ENCODE measurements at regions not wholly inside any gene's neighbourhood (a gene's known extent, or its start where the extent isn't known, plus 50 kb on each side); places are given as distances from the start of the nearest gene placed in this dataset.
"Not testable (repeated sequence)": the region's sequence is repeated elsewhere in the genome, so short reads cannot be mapped to it uniquely, and the experiment has no call there.

DNA sequence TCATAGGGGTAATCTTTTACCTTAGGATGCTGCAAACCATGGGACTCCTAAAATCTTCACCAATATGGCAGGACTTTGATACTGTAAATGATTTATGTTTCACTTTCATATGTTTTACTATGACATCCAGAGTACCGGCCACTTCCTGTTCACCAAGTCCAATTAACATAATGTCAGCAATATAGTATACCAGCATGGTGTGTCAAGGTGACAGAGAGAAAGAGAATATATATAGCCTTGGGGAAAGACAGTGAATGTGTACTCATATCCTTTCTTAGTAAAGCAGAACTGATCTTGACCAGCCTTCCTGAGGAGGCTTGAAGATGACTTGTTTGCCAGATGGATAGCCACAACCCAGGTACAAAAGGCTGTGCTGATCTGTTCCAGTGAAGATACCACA, 127.9 kb downstream of the NRN1 start:
- CTCF ChIA-PET, result no interaction called here
- no peak overlapping the region for H3K4me3 Mint-ChIP-seq
- H3K4me1 Mint-ChIP-seq, result peaks cover 5% of the 10 kb centered on the region
- DNase-seq (no peak), ATAC-seq (peak; percentile 58)
- H3K27ac Mint-ChIP-seq, result no peak overlapping the region
- H3K27me3 Mint-ChIP-seq, result no peaks in the 10 kb centered on the region
- H3K36me3 Mint-ChIP-seq, result no peaks in the 10 kb centered on the region
- H3K9me3 Mint-ChIP-seq (ENCODE audit: low read depth), result no peaks in the 10 kb centered on the region

DNA sequence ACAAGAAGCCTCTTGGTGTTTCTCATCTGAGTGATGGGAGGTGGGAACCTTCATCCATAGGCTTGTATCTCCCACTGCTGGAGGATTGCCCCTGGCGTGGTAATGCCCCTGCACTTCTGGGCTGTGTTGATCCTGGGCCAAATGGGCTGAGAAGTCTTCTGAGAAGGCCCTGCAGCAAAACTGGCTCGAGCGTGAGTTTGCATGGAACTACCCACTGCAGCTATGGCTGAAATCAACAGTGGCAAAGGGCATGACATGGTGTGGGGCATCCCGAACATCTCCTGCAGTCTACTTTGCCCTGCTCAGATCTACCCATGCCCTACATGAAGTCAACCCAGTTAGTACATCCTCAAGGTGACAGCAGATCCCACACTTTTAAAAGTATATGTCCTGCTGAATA, 130.6 kb downstream of the NRN1 start:
- no peak overlapping the region for H3K4me3 Mint-ChIP-seq
- H3K9me3 Mint-ChIP-seq (ENCODE audit: low read depth), result peaks cover 3% of the 10 kb centered on the region
- CTCF ChIA-PET, result no interaction called here
- DNase-seq, result no peak
- ATAC-seq, result no peak
- peaks cover 7% of the 10 kb centered on the region for H3K36me3 Mint-ChIP-seq
- H3K4me1 Mint-ChIP-seq, result peaks cover 12% of the 10 kb centered on the region
- H3K27ac Mint-ChIP-seq, result no peak overlapping the region
- no peaks in the 10 kb centered on the region for H3K27me3 Mint-ChIP-seq

DNA sequence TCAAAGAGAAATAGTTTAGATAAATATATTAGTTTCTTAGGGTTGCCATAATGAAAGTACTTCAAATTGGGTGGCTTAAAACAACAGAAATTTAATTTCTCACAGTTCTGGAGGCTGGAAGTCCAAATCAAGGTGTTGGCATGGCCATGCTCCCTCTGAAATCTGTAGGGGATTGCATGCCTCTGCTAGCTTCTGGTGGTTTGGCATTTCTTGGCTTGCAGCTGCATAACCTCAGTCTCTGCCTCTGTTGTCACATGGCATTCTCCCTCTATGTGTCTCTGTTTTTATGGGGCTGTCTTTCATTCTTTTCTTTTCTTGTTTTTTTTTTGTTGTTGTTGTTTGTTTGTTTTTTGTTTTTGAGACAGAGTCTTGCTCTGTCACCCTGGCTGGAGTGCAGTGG, 132.7 kb downstream of the NRN1 start:
- Mint-ChIP-seq H3K36me3 (peaks cover 13% of the 10 kb centered on the region), H3K4me1 (peaks cover 24% of the 10 kb centered on the region)
- H3K4me3 Mint-ChIP-seq; H3K27me3 Mint-ChIP-seq; H3K27ac Mint-ChIP-seq; DNase-seq; H3K9me3 Mint-ChIP-seq (ENCODE audit: low read depth); ATAC-seq; CTCF ChIA-PET: not testable (repeated sequence)

DNA sequence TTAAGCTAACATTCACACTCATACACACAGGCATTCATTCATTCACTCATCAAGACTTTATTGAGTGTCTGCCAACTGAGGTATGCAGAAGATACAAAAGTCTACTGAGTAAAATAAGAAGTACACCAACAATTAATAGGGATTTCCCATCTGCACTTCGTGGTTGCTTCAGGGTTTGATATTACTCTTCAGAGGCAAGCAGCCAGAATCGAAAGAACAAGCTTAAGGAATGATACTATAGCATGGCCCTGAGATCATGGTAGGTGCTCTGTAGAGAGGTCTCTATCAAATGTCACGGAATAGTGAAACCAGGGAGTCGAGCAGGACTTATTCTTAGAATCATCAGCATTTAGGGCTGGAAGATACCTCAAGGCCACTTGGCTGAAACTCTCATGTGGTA, 135.4 kb downstream of the NRN1 start:
- ATAC-seq, result no peak
- Mint-ChIP-seq H3K4me3 (no peak overlapping the region), H3K9me3 (ENCODE audit: low read depth) (peaks cover 3% of the 10 kb centered on the region), H3K27ac (no peak overlapping the region), H3K27me3 (no peaks in the 10 kb centered on the region), H3K36me3 (peaks cover 13% of the 10 kb centered on the region), H3K4me1 (peaks cover 31% of the 10 kb centered on the region)
- CTCF ChIA-PET, result no interaction called here
- DNase-seq, result no peak

DNA sequence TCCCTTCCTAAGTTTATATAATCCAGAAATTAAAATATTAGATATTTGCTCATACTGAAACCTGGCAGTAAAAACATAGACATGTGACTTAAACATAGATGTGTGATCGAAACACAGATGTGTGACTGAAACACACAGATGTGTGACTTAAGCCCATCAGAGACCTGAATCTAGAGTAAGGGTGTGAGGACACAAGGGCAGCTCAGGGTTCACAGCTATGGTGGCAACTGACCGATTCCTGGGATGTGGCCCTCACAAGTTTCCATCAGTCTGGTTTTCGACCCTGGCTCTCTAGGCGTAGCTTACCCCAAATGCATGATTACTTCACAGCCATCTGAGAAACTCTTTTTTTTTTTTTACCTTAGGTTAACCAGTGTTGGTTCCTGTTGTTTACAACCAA, 137.0 kb downstream of the NRN1 start:
- DNase-seq (no peak), ATAC-seq (no peak)
- H3K4me3 Mint-ChIP-seq, result no peak overlapping the region
- CTCF ChIA-PET, result interaction anchor here (1.4 kb wide), 1 partner anchor 37 kb away, joined by 4 read pairs; no protein-coding TSS in a partner anchor
- peaks cover 3% of the 10 kb centered on the region for H3K9me3 Mint-ChIP-seq (ENCODE audit: low read depth)
- H3K27me3 Mint-ChIP-seq, result no peaks in the 10 kb centered on the region
- H3K36me3 Mint-ChIP-seq, result peaks cover 19% of the 10 kb centered on the region
- H3K4me1 Mint-ChIP-seq, result peaks cover 44% of the 10 kb centered on the region
- H3K27ac Mint-ChIP-seq, result peak overlapping the region; percentile 47

DNA sequence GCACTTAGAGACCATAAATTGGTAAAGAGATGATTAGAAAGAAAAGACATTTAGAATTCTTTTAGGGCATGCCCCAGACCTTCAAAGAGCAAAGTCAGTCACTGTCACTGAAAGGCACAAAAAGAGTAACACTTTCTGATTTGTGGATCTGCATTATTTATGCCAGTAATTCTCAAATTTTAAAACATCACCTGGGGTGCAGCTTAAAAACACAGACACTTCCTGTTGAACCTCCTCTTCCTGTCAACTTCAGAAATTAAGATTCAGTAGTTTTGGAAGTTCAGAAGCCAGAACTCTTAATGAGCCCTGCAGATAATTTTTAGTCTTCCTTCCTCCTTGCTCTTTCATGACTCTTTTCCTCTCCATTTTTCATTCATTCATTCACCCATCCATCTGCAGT, 137.5 kb downstream of the NRN1 start:
- H3K27ac Mint-ChIP-seq, result peak overlapping the region; percentile 47
- H3K27me3 Mint-ChIP-seq, result no peaks in the 10 kb centered on the region
- DNase-seq (no peak), ATAC-seq (no peak)
- peaks cover 19% of the 10 kb centered on the region for H3K36me3 Mint-ChIP-seq
- H3K4me3 Mint-ChIP-seq, result no peak overlapping the region
- H3K9me3 Mint-ChIP-seq (ENCODE audit: low read depth), result peaks cover 3% of the 10 kb centered on the region
- CTCF ChIA-PET, result interaction anchor here (1.4 kb wide), 1 partner anchor 37 kb away, joined by 4 read pairs; no protein-coding TSS in a partner anchor
- peaks cover 44% of the 10 kb centered on the region for H3K4me1 Mint-ChIP-seq

DNA sequence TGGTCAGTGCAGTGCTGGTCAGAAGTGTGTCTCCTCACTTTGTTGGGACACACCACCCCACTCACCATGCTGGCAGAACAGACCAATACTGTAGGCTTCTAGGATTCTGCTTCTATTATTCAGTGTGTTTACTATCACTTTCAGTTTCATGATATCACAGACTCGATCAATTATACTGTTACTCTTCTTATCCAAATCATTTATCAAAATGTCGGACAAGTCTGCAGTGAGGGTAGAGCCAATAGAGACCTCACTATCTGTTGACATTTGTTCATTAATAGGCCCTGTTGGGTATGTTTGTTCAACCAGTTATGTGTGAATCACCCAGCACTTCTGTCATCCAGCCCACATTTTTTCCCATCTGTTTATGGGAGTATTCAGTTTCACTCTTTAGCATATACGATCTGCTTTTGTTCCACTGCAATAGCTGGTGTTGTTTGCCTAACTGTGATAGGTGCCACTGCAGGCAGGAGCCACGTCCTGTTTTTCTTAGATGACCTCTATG, 140.1 kb downstream of the NRN1 start:
- Mint-ChIP-seq H3K4me1 (peaks cover 40% of the 10 kb centered on the region), H3K9me3 (ENCODE audit: low read depth) (no peaks in the 10 kb centered on the region), H3K36me3 (peaks cover 15% of the 10 kb centered on the region), H3K27ac (peak overlapping the region; percentile 90), H3K27me3 (no peaks in the 10 kb centered on the region), H3K4me3 (peak overlapping the region; percentile 75)
- peak; percentile 85 for ATAC-seq
- no peak for DNase-seq
- CTCF ChIA-PET, result no interaction called here

DNA sequence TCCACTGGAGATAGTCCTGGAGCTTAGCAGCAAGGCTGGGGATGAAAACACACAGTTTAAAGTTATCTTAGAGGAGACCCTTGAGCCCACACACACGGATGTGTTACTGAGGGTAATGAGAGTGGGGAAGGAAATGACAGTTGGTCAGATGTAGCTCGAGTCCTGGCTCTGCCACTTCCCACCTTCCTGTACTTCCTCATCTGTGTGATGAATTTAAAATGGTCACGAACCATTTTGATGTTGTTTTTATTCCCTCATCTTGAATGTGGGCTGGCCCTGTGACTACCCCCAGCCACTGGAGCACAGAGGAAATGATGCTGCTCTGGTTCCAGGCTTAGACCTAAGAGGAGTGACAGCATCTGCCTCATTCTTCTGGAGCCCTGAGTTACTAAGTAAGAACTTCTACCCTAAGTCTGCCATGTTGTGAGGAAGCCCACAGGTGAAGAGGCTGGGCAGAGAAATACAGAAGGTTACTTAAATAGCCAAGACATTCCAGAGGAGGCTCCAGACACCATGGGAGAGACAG, 141.2 kb downstream of the NRN1 start:
- Mint-ChIP-seq H3K4me3 (peak overlapping the region; percentile 45), H3K27ac (peak overlapping the region; percentile 78), H3K9me3 (ENCODE audit: low read depth) (peaks cover 2% of the 10 kb centered on the region), H3K27me3 (no peaks in the 10 kb centered on the region), H3K36me3 (peaks cover 11% of the 10 kb centered on the region), H3K4me1 (peaks cover 38% of the 10 kb centered on the region)
- DNase-seq, result no peak
- CTCF ChIA-PET, result no interaction called here
- no peak for ATAC-seq

DNA sequence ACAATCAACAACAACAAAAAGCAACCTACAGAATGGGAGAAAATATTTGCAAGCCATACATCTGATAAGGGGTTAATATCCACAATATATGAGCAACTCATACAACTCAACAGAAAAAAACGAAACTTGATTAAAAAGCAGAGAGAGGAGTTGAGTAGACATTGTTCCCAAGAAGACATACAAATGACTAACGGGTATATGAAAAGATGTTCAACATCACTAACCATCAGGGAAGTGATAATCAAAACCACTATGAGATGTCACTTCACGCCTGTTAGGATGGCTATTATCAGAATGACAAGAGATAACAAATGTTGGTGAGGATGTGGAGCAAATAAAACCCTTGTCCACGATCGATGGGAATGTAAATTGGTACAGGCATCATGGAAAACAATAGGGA, 145.9 kb downstream of the NRN1 start:
- Mint-ChIP-seq H3K4me3 (no peak overlapping the region), H3K27ac (no peak overlapping the region), H3K27me3 (no peaks in the 10 kb centered on the region), H3K9me3 (ENCODE audit: low read depth) (peaks cover 2% of the 10 kb centered on the region), H3K36me3 (peaks cover 8% of the 10 kb centered on the region), H3K4me1 (peaks cover 12% of the 10 kb centered on the region)
- ATAC-seq (no peak), DNase-seq (no peak)
- CTCF ChIA-PET, result no interaction called here

DNA sequence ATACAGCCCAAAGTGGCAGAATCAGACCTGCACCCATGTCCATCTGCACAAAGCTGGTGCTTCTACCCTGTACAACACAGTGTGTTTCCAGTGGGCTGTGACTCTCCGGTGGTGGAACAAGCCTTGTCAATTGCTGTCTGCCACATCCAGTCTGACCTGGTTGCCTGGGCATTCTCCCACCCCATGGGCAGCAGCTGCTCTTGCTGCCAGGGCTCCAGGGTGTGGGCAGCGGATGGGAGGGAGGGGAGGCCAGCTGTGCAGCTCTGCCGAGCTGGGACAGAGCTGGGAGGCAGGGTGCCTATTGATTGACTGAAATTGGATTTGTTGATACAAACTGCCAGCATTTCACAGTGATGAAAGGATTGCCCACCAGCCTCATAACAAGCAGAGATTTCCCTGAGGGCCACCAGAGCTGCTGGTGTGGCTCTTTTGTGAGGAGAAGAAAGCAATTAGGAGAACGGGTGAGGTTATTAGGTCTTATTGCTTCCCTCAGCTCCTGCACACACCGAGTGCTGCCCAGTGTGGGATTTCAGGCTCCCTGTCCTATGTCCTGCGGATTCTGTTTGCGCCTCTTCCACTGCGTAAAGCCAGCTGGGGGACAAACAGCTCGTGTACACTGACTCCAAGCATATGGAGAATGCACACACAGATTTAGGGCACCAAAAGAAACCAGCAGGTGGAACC, 150.8 kb downstream of the NRN1 start:
- ATAC-seq (no peak), DNase-seq (no peak)
- CTCF ChIA-PET, result no interaction called here
- H3K36me3 Mint-ChIP-seq, result peaks cover 3% of the 10 kb centered on the region
- no peak overlapping the region for H3K27ac Mint-ChIP-seq
- peaks cover 4% of the 10 kb centered on the region for H3K4me1 Mint-ChIP-seq
- peaks cover 1% of the 10 kb centered on the region for H3K9me3 Mint-ChIP-seq (ENCODE audit: low read depth)
- H3K4me3 Mint-ChIP-seq, result no peak overlapping the region
- H3K27me3 Mint-ChIP-seq, result no peaks in the 10 kb centered on the region

DNA sequence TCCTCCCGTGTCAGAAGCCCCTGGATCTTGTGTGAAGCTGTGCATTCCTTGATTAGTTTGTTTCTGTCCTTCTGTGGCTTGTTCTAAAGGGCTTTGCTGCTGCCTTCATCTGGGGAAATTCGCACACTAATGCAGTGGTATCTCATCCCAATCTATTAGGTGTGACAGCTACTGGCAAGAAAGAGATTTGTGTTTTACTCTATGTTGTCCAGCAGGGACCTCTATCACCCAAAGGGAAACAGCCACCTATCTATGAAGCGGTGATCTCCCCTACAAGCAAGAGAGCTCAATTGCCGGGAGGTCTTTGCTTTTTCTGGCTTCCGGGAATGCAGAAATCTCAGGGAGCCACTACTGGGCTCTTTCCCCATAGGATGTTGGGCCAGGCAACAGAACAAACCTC, 151.8 kb downstream of the NRN1 start:
- Mint-ChIP-seq H3K9me3 (ENCODE audit: low read depth) (no peaks in the 10 kb centered on the region), H3K4me3 (no peak overlapping the region), H3K27ac (no peak overlapping the region), H3K27me3 (peaks cover 4% of the 10 kb centered on the region), H3K4me1 (peaks cover 2% of the 10 kb centered on the region), H3K36me3 (peaks cover 3% of the 10 kb centered on the region)
- ATAC-seq, result no peak
- no peak for DNase-seq
- CTCF ChIA-PET, result no interaction called here

DNA sequence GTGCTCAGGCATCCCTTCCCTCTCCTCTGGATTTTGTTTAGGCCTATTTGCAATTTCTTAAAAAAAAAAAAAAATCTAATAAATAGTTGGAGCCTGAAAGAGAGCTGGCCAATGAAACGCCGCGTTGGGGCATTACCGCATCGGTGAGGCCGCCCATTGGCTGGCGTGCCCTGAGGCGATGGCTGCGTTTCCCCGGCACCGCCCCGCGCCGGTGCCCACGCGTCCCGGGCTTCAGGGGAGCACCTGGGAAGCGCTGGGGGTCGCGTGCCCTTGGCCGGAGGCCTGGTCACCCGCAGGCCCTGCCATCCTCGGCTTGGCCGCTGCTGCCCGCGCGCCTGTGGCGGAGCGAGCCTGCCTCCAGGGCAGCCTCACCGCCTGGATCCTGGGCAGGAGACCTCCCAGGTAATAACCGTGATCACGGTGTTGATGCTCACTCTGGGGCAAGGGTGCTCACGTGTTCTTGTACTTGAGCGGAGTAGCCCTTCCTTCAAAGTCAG, 155.4 kb downstream of the NRN1 start:
- DNase-seq, result peak; percentile 79
- Mint-ChIP-seq H3K4me1 (peaks cover 15% of the 10 kb centered on the region), H3K27ac (no peak overlapping the region), H3K36me3 (no peaks in the 10 kb centered on the region), H3K9me3 (ENCODE audit: low read depth) (no peaks in the 10 kb centered on the region), H3K27me3 (peaks cover 4% of the 10 kb centered on the region), H3K4me3 (peak overlapping the region; percentile 57)
- peak; percentile 98 for ATAC-seq
- CTCF ChIA-PET, result interaction anchor here (1.2 kb wide), 1 partner anchor 19 kb away, joined by 3 read pairs; no protein-coding TSS in a partner anchor

DNA sequence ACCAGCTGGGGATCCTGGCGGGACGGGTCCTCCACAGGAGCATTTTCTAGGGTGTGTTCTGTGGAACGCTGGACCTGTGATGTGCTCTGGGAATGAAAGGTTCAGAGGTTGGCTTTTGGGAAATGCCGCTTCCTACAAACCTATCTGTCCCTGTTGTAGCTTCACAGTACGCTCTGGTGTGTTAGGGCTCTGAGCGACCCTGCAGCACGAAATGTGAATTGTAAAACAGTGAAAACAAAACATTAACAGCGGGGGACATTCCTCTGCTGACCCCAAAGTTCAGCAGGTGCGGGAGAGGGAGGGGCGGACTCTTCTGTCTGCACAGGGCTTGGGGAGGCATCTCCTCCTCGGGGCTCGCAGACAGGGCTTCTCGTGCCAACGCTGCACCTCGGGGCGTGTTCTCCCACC, 155.9 kb downstream of the NRN1 start:
- no peak for DNase-seq
- Mint-ChIP-seq H3K36me3 (no peaks in the 10 kb centered on the region), H3K27ac (no peak overlapping the region)

DNA sequence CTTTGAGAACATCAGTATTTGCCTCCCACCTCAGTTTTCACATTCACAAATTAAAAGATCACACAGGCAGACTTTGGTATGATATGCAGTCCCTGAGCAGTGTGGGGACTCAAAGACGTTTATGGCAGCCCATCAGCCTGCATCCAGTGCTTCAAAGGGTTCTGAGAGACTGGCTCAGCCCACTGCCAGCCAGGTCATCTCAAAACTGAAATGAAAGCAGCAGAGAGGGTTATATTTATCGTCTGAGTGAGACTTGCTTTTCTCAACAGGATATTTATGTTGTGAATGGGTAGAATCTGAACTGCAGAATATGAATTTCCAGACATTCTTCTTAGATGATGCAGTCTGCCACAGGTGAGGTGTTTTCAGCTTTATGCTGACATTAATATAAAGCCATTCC, 159.8 kb downstream of the NRN1 start:
- CTCF ChIA-PET, result no interaction called here
- Mint-ChIP-seq H3K36me3 (no peaks in the 10 kb centered on the region), H3K9me3 (ENCODE audit: low read depth) (peaks cover 2% of the 10 kb centered on the region), H3K27ac (peak overlapping the region; percentile 41), H3K4me3 (no peak overlapping the region), H3K4me1 (peaks cover 15% of the 10 kb centered on the region), H3K27me3 (peaks cover 29% of the 10 kb centered on the region)
- DNase-seq, result no peak
- no peak for ATAC-seq

More for the DNA sequence above, 155.9 kb downstream of the NRN1 start:
- no peaks in the 10 kb centered on the region for H3K9me3 Mint-ChIP-seq (ENCODE audit: low read depth)
- peaks cover 4% of the 10 kb centered on the region for H3K27me3 Mint-ChIP-seq
- H3K4me3 Mint-ChIP-seq, result peak overlapping the region; percentile 60
- peaks cover 15% of the 10 kb centered on the region for H3K4me1 Mint-ChIP-seq
- CTCF ChIA-PET, result interaction anchor here (1.2 kb wide), 1 partner anchor 19 kb away, joined by 3 read pairs; no protein-coding TSS in a partner anchor
- peak; percentile 67 for ATAC-seq
